ENCODE measurements at regions not wholly inside any gene's neighbourhood (a gene's known extent, or its start where the extent isn't known, plus 50 kb on each side); places are given as distances from the start of the nearest gene placed in this dataset.
"Not testable (repeated sequence)": the region's sequence is repeated elsewhere in the genome, so short reads cannot be mapped to it uniquely, and the experiment has no call there.

GRCh38 chr5:85333276-85333675 is 948.6 kb upstream of the EDIL3 start:
- no peak for DNase-seq (ENCODE audit: low read depth)
- no peak overlapping the region for H3K4me3 ChIP-seq (ENCODE audit: low read depth, low read length)
- TF ChIP-seq CTCF (IDR thresholded peaks at IDR 0.05; ENCODE audit: low read depth, low read length, missing control alignments) = no peak
- in situ Hi-C loops (cut with HindIII; ENCODE audit: low sequenced_read_pairs) = no loop called here

- TF ChIP-seq CTCF (IDR thresholded peaks at IDR 0.05; ENCODE audit: low read depth, low read length, missing control alignments) = no peak
- in situ Hi-C loops (cut with HindIII; ENCODE audit: low sequenced_read_pairs) = no loop called here
- no peak for DNase-seq (ENCODE audit: low read depth)
- no peak overlapping the region for H3K4me3 ChIP-seq (ENCODE audit: low read depth, low read length)
These were observed 952.8 kb upstream of the EDIL3 start for GRCh38 chr5:85337435-85337834.

GRCh38 chr5:85340790-85341189 is 956.1 kb upstream of the EDIL3 start:
- in situ Hi-C loops (cut with HindIII; ENCODE audit: low sequenced_read_pairs) = no loop called here
- H3K4me3 ChIP-seq (ENCODE audit: low read depth, low read length) = no peak overlapping the region
- no peak for DNase-seq (ENCODE audit: low read depth)
- no peak for TF ChIP-seq CTCF (IDR thresholded peaks at IDR 0.05; ENCODE audit: low read depth, low read length, missing control alignments)

- H3K4me3 ChIP-seq (ENCODE audit: low read depth, low read length) = no peak overlapping the region
- DNase-seq (ENCODE audit: low read depth) = no peak
- no peak for TF ChIP-seq CTCF (IDR thresholded peaks at IDR 0.05; ENCODE audit: low read depth, low read length, missing control alignments)
- in situ Hi-C loops (cut with HindIII; ENCODE audit: low sequenced_read_pairs) = no loop called here
These were observed 961.1 kb upstream of the EDIL3 start for GRCh38 chr5:85345818-85346217.

GRCh38 chr5:85357309-85357708 is 972.6 kb upstream of the EDIL3 start:
- TF ChIP-seq CTCF (IDR thresholded peaks at IDR 0.05; ENCODE audit: low read depth, low read length, missing control alignments) = no peak
- in situ Hi-C loops (cut with HindIII; ENCODE audit: low sequenced_read_pairs) = no loop called here
- no peak overlapping the region for H3K4me3 ChIP-seq (ENCODE audit: low read depth, low read length)
- no peak for DNase-seq (ENCODE audit: low read depth)

- no peak overlapping the region for H3K4me3 ChIP-seq (ENCODE audit: low read depth, low read length)
- no peak for TF ChIP-seq CTCF (IDR thresholded peaks at IDR 0.05; ENCODE audit: low read depth, low read length, missing control alignments)
- in situ Hi-C loops (cut with HindIII; ENCODE audit: low sequenced_read_pairs) = no loop called here
- peak; percentile 2 for DNase-seq (ENCODE audit: low read depth)
These were observed 990.8 kb upstream of the EDIL3 start for GRCh38 chr5:85375525-85375924.

- in situ Hi-C loops (cut with HindIII; ENCODE audit: low sequenced_read_pairs) = no loop called here
These were observed 1004.1 kb upstream of the EDIL3 start for GRCh38 chr5:85388770-85389169.

GRCh38 chr5:85392309-85392708 is 1007.6 kb upstream of the EDIL3 start:
- in situ Hi-C loops (cut with HindIII; ENCODE audit: low sequenced_read_pairs) = not testable (repeated sequence)

More at GRCh38 chr5:85388770-85389169, 1004.1 kb upstream of the EDIL3 start:
- H3K4me3 ChIP-seq (ENCODE audit: low read depth, low read length) = no peak overlapping the region
- DNase-seq (ENCODE audit: low read depth) = peak; percentile 2
- no peak for TF ChIP-seq CTCF (IDR thresholded peaks at IDR 0.05; ENCODE audit: low read depth, low read length, missing control alignments)

More at GRCh38 chr5:85392309-85392708, 1007.6 kb upstream of the EDIL3 start:
- DNase-seq (ENCODE audit: low read depth); H3K4me3 ChIP-seq (ENCODE audit: low read depth, low read length): not testable (repeated sequence)
